Astrocyte (in vitro differentiated cells and primary cell): ENCODE measurements at regions not wholly inside any gene's neighbourhood (a gene's known extent, or its start where the extent isn't known, plus 50 kb on each side); places are given as distances from the start of the nearest gene placed in this dataset.

Source experiments
- DNase-seq: peaks from one replicate; pipeline ENCODE4 v3.0.0-alpha.2; 2010; ENCODE audit warnings: low read depth
- FAIRE-seq: peaks from 2 replicates; lab custom pipeline; 2011; peaks lifted over from hg19 to GRCh38; lab: Jason Lieb, UNC
- H2AFZ ChIP-seq: 2 replicates; pipeline ENCODE4 v1.6.0; 2012; ENCODE audit warnings: low read depth, low read length, inconsistent platforms
- H3K27ac ChIP-seq: 2 replicates; pipeline ENCODE4 v1.5.1; 2011; ENCODE audit warnings: low read depth, low read length, inconsistent platforms
- H3K27me3 ChIP-seq: 2 replicates; pipeline ENCODE4 v1.6.0; 2011; ENCODE audit warnings: low read length, inconsistent platforms; ENCODE audit not compliant: insufficient read depth
- H3K36me3 ChIP-seq: 2 replicates; pipeline ENCODE4 v1.5.1; 2011; ENCODE audit warnings: low read length, inconsistent platforms; ENCODE audit not compliant: insufficient read depth
- H3K4me1 ChIP-seq: 2 replicates; pipeline ENCODE4 v1.5.1; 2011; ENCODE audit warnings: low read length, inconsistent platforms; ENCODE audit not compliant: insufficient read depth
- H3K4me2 ChIP-seq: 2 replicates; pipeline ENCODE4 v1.6.0; 2012; ENCODE audit warnings: low read length, inconsistent platforms
- H3K4me3 ChIP-seq: 2 replicates; pipeline ENCODE4 v1.5.1; 2011; ENCODE audit warnings: low read depth, mild to moderate bottlenecking, low read length, inconsistent platforms; ENCODE audit not compliant: insufficient read depth
- H3K79me2 ChIP-seq: 2 replicates; pipeline ENCODE4 v1.6.0; 2012; ENCODE audit warnings: mild to moderate bottlenecking, low read length, inconsistent platforms; ENCODE audit not compliant: insufficient read depth
- H3K9ac ChIP-seq: 2 replicates; pipeline ENCODE4 v1.6.0; 2012; ENCODE audit warnings: mild to moderate bottlenecking, low read length, inconsistent platforms
- H3K9me3 ChIP-seq: 2 replicates; pipeline ENCODE4 v1.5.1; 2012; ENCODE audit warnings: low read depth, mild to moderate bottlenecking, low read length, inconsistent platforms; ENCODE audit not compliant: insufficient read depth
- H4K20me1 ChIP-seq: 2 replicates; pipeline ENCODE4 v1.6.0; 2012; ENCODE audit warnings: low read length, inconsistent platforms; ENCODE audit not compliant: insufficient read depth
- H3K27ac Mint-ChIP-seq: one replicate; pipeline ENCODE4 v1.8.0; 2021; ENCODE audit warnings: mild to moderate bottlenecking, mixed read lengths; ENCODE audit not compliant: unreplicated experiment
- H3K27me3 Mint-ChIP-seq: one replicate; pipeline ENCODE4 v1.8.0; 2021; ENCODE audit warnings: low read depth, mixed read lengths; ENCODE audit not compliant: unreplicated experiment
- H3K36me3 Mint-ChIP-seq: one replicate; pipeline ENCODE4 v1.8.0; 2021; ENCODE audit warnings: low read depth, mixed read lengths; ENCODE audit not compliant: unreplicated experiment
- H3K4me1 Mint-ChIP-seq: one replicate; pipeline ENCODE4 v1.8.0; 2021; ENCODE audit warnings: low read depth, mixed read lengths; ENCODE audit not compliant: unreplicated experiment
- H3K4me3 Mint-ChIP-seq: one replicate; pipeline ENCODE4 v1.8.0; 2021; ENCODE audit warnings: mild to moderate bottlenecking, moderate library complexity, mixed read lengths; ENCODE audit not compliant: unreplicated experiment
- H3K9me3 Mint-ChIP-seq: one replicate; pipeline ENCODE4 v1.8.0; 2021; ENCODE audit warnings: mild to moderate bottlenecking, mixed read lengths; ENCODE audit not compliant: unreplicated experiment
- CTCF ChIP-seq: IDR thresholded peaks from 2 replicates; pipeline ENCODE4 v1.5.1; 2011; ENCODE audit warnings: low read depth, mild to moderate bottlenecking, inconsistent platforms, low read length, moderate library complexity; ENCODE audit not compliant: insufficient read depth
- EZH2 ChIP-seq: IDR thresholded peaks from 2 replicates; pipeline ENCODE4 v1.6.1; 2012; ENCODE audit warnings: mild to moderate bottlenecking, low read length, inconsistent platforms; ENCODE audit not compliant: insufficient read depth

GRCh38 chr20:55790178-55790577 is 215.1 kb downstream of the CBLN4 start:
- Histone ChIP-seq H2AFZ (no peak overlapping the region), H3K4me1 (no peaks in the 10 kb centered on the region), H3K4me3 (no peak overlapping the region), H3K9me3 (no peaks in the 10 kb centered on the region), H3K4me2 (no peak overlapping the region), H3K9ac (no peak overlapping the region), H4K20me1 (no peaks in the 10 kb centered on the region), H3K27me3 (no peaks in the 10 kb centered on the region), H3K36me3 (no peaks in the 10 kb centered on the region), H3K79me2 (no peaks in the 10 kb centered on the region), H3K27ac (no peak overlapping the region)
- Mint-ChIP-seq H3K27me3 (no peaks in the 10 kb centered on the region), H3K27ac (no peak overlapping the region), H3K9me3 (peaks cover 13% of the 10 kb centered on the region), H3K36me3 (no peaks in the 10 kb centered on the region), H3K4me1 (no peaks in the 10 kb centered on the region), H3K4me3 (no peak overlapping the region)
- DNase-seq = no peak
- no peak for FAIRE-seq
- TF ChIP-seq CTCF (no peak), EZH2 (no peak)

- no peaks in the 10 kb centered on the region for H3K4me1 Mint-ChIP-seq
- H3K4me2 ChIP-seq = no peak overlapping the region
- no peak overlapping the region for H3K4me3 ChIP-seq
- H3K9me3 Mint-ChIP-seq = peaks cover 14% of the 10 kb centered on the region
- no peak overlapping the region for H3K27ac ChIP-seq
- no peaks in the 10 kb centered on the region for H3K27me3 ChIP-seq
- FAIRE-seq (no peak), DNase-seq (no peak)
- no peaks in the 10 kb centered on the region for H3K4me1 ChIP-seq
- no peak overlapping the region for H3K4me3 Mint-ChIP-seq
- H2AFZ ChIP-seq = no peak overlapping the region
- no peaks in the 10 kb centered on the region for H3K27me3 Mint-ChIP-seq
- no peaks in the 10 kb centered on the region for H3K79me2 ChIP-seq
- H3K36me3 Mint-ChIP-seq = no peaks in the 10 kb centered on the region
- TF ChIP-seq CTCF (no peak), EZH2 (no peak)
- no peak overlapping the region for H3K9ac ChIP-seq
- H4K20me1 ChIP-seq = no peaks in the 10 kb centered on the region
- H3K27ac Mint-ChIP-seq = no peak overlapping the region
- H3K36me3 ChIP-seq = no peaks in the 10 kb centered on the region
- H3K9me3 ChIP-seq = no peaks in the 10 kb centered on the region
Measured at GRCh38 chr20:55784036-55784435, 221.3 kb downstream of the CBLN4 start.

- H3K27ac ChIP-seq = no peak overlapping the region
- Mint-ChIP-seq H3K27ac (no peak overlapping the region), H3K4me3 (no peak overlapping the region), H3K9me3 (peaks cover 14% of the 10 kb centered on the region), H3K4me1 (no peaks in the 10 kb centered on the region), H3K36me3 (no peaks in the 10 kb centered on the region), H3K27me3 (no peaks in the 10 kb centered on the region)
- H3K4me1 ChIP-seq = no peaks in the 10 kb centered on the region
- FAIRE-seq (no peak), DNase-seq (no peak)
- H3K36me3 ChIP-seq = no peaks in the 10 kb centered on the region
- no peak for TF ChIP-seq EZH2
- TF ChIP-seq CTCF = no peak
- H4K20me1 ChIP-seq = no peaks in the 10 kb centered on the region
- H3K4me2 ChIP-seq = no peak overlapping the region
- no peak overlapping the region for H3K9ac ChIP-seq
- H3K79me2 ChIP-seq = no peaks in the 10 kb centered on the region
- no peak overlapping the region for H2AFZ ChIP-seq
- H3K27me3 ChIP-seq = no peaks in the 10 kb centered on the region
- no peaks in the 10 kb centered on the region for H3K9me3 ChIP-seq
- no peak overlapping the region for H3K4me3 ChIP-seq
Measured at GRCh38 chr20:55783381-55783780, 221.9 kb downstream of the CBLN4 start.
